ENCODE measurements at regions not wholly inside any gene's neighbourhood (a gene's known extent, or its start where the extent isn't known, plus 50 kb on each side); places are given as distances from the start of the nearest gene placed in this dataset.

DNA sequence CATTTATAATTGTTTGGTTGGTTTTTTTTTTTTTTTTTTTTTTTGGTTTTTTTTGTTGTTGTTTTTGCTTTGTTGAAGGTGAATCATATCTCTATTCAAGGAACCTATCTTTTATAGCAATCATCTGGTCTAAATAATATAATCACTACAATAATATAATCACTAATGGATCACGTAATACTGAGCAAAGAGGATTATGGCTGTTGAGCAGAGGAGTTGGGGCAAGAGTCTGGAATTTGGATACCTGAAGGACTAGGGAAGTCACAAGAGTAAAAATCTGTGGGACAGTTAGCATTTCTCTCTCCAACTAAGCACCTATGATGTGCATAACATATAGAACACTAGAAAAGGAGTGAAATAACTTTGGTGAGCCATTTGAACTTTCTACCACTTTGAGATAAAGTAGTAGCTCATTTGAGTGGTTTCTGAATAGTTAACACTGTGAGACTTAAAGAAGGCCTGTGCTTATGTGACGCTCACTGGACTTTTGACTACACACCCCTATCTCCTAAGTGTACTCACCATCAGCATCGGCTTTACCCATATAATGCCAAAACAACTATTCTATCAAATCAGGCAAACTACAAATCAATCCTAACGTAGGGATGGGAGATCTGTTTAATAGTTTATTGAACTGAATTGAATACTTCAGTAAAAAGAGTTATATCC lies 564.9 kb upstream of the TUSC1 start:
- TF ChIP-seq GATA2 (IDR thresholded peaks at IDR 0.05; ENCODE audit: low read depth, low read length) (no peak), GATA3 (IDR thresholded peaks at IDR 0.05; ENCODE audit: low read depth, low read length) (no peak)
